Fibroblast of the aortic adventitia (primary cell): ENCODE measurements at regions not wholly inside any gene's neighbourhood (a gene's known extent, or its start where the extent isn't known, plus 50 kb on each side); places are given as distances from the start of the nearest gene placed in this dataset.

Experiments
- DNase-seq: peaks from one replicate; pipeline ENCODE4 v3.0.0-alpha.2; 2010; ENCODE audit warnings: low read depth
- H3K4me3 ChIP-seq: 2 replicates; pipeline ENCODE4 v1.5.1; 2011; ENCODE audit warnings: low read depth, mild to moderate bottlenecking, control low read depth, low read length, moderate library complexity
- TF ChIP-seq, protein P1 (sequence below): IDR thresholded peaks from 2 replicates; pipeline ENCODE4 v1.5.1; 2011; ENCODE audit warnings: mild to moderate bottlenecking, low read length, control low read depth, inconsistent platforms; ENCODE audit not compliant: insufficient read depth

- DNase-seq = no peak
- TF ChIP-seq, protein P1, sequence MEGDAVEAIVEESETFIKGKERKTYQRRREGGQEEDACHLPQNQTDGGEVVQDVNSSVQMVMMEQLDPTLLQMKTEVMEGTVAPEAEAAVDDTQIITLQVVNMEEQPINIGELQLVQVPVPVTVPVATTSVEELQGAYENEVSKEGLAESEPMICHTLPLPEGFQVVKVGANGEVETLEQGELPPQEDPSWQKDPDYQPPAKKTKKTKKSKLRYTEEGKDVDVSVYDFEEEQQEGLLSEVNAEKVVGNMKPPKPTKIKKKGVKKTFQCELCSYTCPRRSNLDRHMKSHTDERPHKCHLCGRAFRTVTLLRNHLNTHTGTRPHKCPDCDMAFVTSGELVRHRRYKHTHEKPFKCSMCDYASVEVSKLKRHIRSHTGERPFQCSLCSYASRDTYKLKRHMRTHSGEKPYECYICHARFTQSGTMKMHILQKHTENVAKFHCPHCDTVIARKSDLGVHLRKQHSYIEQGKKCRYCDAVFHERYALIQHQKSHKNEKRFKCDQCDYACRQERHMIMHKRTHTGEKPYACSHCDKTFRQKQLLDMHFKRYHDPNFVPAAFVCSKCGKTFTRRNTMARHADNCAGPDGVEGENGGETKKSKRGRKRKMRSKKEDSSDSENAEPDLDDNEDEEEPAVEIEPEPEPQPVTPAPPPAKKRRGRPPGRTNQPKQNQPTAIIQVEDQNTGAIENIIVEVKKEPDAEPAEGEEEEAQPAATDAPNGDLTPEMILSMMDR = no peak
Observed at GRCh38 chr1:36537190-36537768, 54.6 kb upstream of the CSF3R start.

GRCh38 chr1:36536727-36537126, 54.0 kb upstream of the CSF3R start:
- no peak for DNase-seq
- TF ChIP-seq, protein P1 = no peak
- H3K4me3 ChIP-seq = no peak overlapping the region

More at GRCh38 chr1:36537190-36537768, 54.6 kb upstream of the CSF3R start:
- H3K4me3 ChIP-seq = no peak overlapping the region

DNA sequence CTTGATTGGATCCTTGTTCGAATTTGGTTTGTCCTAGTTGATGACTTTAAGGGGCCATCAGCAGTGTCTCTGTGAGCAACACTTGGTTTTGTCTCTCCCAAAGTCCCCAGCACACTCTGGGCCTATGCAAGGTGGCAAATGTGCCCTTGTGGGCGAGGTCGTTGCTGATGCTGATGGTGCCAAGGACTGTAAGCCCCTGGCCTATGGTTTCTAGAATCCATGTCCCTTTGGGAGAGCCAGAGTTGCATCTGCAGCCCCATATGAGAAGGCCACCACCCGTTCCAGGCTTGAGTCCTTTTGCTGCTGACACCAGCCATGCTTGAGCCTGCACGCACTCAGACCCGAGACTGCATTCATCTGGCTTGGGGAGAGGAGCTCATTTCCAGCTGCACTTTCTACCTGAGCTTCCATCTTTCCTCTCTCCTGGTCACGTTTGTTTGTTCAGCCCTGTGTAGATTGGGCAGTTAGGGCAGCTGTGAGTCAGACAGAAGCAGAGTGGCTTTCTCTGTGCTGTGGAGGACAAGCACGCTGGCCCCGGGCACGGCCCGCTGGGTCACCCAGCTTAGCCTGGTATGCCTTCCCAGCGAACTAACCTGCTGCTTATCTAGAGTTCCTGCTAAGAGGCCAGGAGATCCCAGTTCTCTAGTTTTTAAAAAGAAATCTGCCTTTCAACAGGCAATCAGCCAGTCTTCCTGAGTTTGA, 52.1 kb upstream of the CSF3R start:
- no peak for DNase-seq
- H3K4me3 ChIP-seq = no peak overlapping the region
- TF ChIP-seq, protein P1 = no peak

DNA sequence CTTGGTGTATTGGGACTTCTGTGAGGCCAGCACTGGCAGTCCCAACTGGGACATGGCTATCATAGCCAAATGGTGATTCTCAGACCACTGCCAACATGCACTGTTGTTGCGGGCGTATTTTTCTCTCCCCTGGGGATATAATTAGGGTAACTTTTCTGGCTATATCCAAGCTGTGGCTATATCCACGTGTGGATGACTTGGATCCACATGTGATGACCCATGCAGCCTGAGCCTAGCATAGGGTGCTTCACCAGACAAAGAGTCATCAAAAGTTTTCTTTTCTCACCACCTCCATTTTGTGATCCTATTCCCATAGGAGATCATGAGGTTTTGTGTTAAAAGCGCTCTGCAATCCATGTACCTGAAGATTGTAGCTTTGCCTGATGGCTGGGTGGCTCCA, 51.2 kb upstream of the CSF3R start:
- TF ChIP-seq, protein P1 = no peak
- no peak for DNase-seq
- H3K4me3 ChIP-seq = no peak overlapping the region

- H3K4me3 ChIP-seq = no peak overlapping the region
- TF ChIP-seq, protein P1 = no peak
- DNase-seq = no peak
Observed at GRCh38 chr1:36532810-36533401, 50.2 kb upstream of the CSF3R start.
